DOHH2 (cell line): ENCODE measurements at regions not wholly inside any gene's neighbourhood (a gene's known extent, or its start where the extent isn't known, plus 50 kb on each side); places are given as distances from the start of the nearest gene placed in this dataset.

Experiments
- H3F3A ChIP-seq: fragments of 200-600 bp; sonication (generic), shearing (Covaris generic); 2 replicates; pipeline ENCODE4 v1.6.0; 2016; ENCODE audit warnings: antibody characterized with exemption, mild to moderate bottlenecking; ENCODE audit not compliant: control insufficient read depth, insufficient read depth
- H3K27ac ChIP-seq: fragments of 200-600 bp; sonication (generic); 2 replicates; pipeline ENCODE4 v1.5.1; 2014; ENCODE audit warnings: low read depth, mild to moderate bottlenecking, low read length, moderate library complexity
- H3K27me3 ChIP-seq: fragments of 200-600 bp; sonication (generic); 2 replicates; pipeline ENCODE4 v1.6.1; 2014; ENCODE audit warnings: mild to moderate bottlenecking, low read length, mixed read lengths; ENCODE audit not compliant: control insufficient read depth
- H3K36me3 ChIP-seq: fragments of 200-600 bp; sonication (generic); 2 replicates; pipeline ENCODE4 v1.6.1; 2014; ENCODE audit warnings: mild to moderate bottlenecking, low read length, moderate library complexity, mixed read lengths; ENCODE audit not compliant: control insufficient read depth
- H3K4me1 ChIP-seq: fragments of 200-600 bp; sonication (generic); 2 replicates; pipeline ENCODE4 v1.6.1; 2014; ENCODE audit warnings: mild to moderate bottlenecking, low read length, mixed read lengths; ENCODE audit not compliant: control insufficient read depth
- H3K4me2 ChIP-seq: fragments of 200-600 bp; sonication (generic); 2 replicates; pipeline ENCODE4 v1.6.0; 2014; ENCODE audit warnings: mild to moderate bottlenecking, low read length, moderate library complexity
- H3K4me3 ChIP-seq: fragments of 200-600 bp; sonication (generic); 2 replicates; pipeline ENCODE4 v1.5.1; 2014; ENCODE audit warnings: mild to moderate bottlenecking, low read length, mixed read lengths
- H3K79me2 ChIP-seq: fragments of 200-600 bp; sonication (generic); 2 replicates; pipeline ENCODE4 v1.6.1; 2014; ENCODE audit warnings: mild to moderate bottlenecking, low read length, mixed read lengths; ENCODE audit not compliant: control insufficient read depth
- H3K9me2 ChIP-seq: fragments of 200-600 bp; sonication (generic); replicated peaks from 2 replicates; pipeline ENCODE4 v1.6.1; 2014; ENCODE audit warnings: mild to moderate bottlenecking, low read length, mixed read lengths; ENCODE audit not compliant: control insufficient read depth
- H3K9me3 ChIP-seq: fragments of 200-600 bp; sonication (generic); 2 replicates; pipeline ENCODE4 v1.6.1; 2014; ENCODE audit warnings: antibody characterized with exemption, low read length, mixed read lengths; ENCODE audit not compliant: control insufficient read depth, insufficient read depth
- H4K20me1 ChIP-seq: fragments of 200-600 bp; sonication (generic); 2 replicates; pipeline ENCODE4 v1.6.0; 2014; ENCODE audit warnings: low read depth, mild to moderate bottlenecking, antibody characterized with exemption, low read length, moderate library complexity; ENCODE audit not compliant: control insufficient read depth, insufficient read depth
- CTCF ChIP-seq: fragments of 200-600 bp; sonication (generic); IDR thresholded peaks from one replicate; pipeline ENCODE4 v1.5.1; 2014; ENCODE audit warnings: antibody characterized with exemption, mild to moderate bottlenecking, low read depth, low read length; ENCODE audit not compliant: poor library complexity, severe bottlenecking
- EZH2phosphoT487 ChIP-seq: fragments of 200-600 bp; sonication (generic); IDR thresholded peaks from 2 replicates; pipeline ENCODE4 v1.6.1; 2017; ENCODE audit warnings: borderline replicate concordance, mild to moderate bottlenecking, antibody characterized with exemption, low read length, moderate library complexity, mixed read lengths

- Histone ChIP-seq H3K4me1 (no peaks in the 10 kb centered on the region), H3K4me3 (no peak overlapping the region), H3K27me3 (peaks cover 4% of the 10 kb centered on the region; the same call in 1 of the 2 replicates), H3F3A (no peaks in the 10 kb centered on the region), H3K9me2 (no peaks in the 10 kb centered on the region), H3K79me2 (no peaks in the 10 kb centered on the region), H3K27ac (no peak overlapping the region), H3K9me3 (no peaks in the 10 kb centered on the region), H4K20me1 (no peaks in the 10 kb centered on the region), H3K36me3 (no peaks in the 10 kb centered on the region), H3K4me2 (no peak overlapping the region)
- TF ChIP-seq CTCF, result no peak
- TF ChIP-seq EZH2phosphoT487, result no peak
Measured at GRCh38 chr12:107503129-107503855, 182.3 kb upstream of the PWP1 start.

- H3K36me3 ChIP-seq, result no peaks in the 10 kb centered on the region
- no peaks in the 10 kb centered on the region for H3K79me2 ChIP-seq
- no peaks in the 10 kb centered on the region for H3K9me3 ChIP-seq
- H3K4me3 ChIP-seq, result no peak overlapping the region
- no peak overlapping the region for H3K4me2 ChIP-seq
- H3K4me1 ChIP-seq, result no peaks in the 10 kb centered on the region
- no peaks in the 10 kb centered on the region for H4K20me1 ChIP-seq
- H3K9me2 ChIP-seq, result no peaks in the 10 kb centered on the region
- H3K27ac ChIP-seq, result no peak overlapping the region
- TF ChIP-seq EZH2phosphoT487 (no peak), CTCF (no peak)
- no peaks in the 10 kb centered on the region for H3F3A ChIP-seq
- H3K27me3 ChIP-seq, result peaks cover 4% of the 10 kb centered on the region; the same call in 1 of the 2 replicates
Measured at GRCh38 chr12:107503887-107504885, 181.4 kb upstream of the PWP1 start.

- Histone ChIP-seq H3F3A (no peaks in the 10 kb centered on the region), H3K79me2 (no peaks in the 10 kb centered on the region), H3K4me2 (no peak overlapping the region), H4K20me1 (no peaks in the 10 kb centered on the region), H3K9me2 (no peaks in the 10 kb centered on the region), H3K27me3 (peaks cover 12% of the 10 kb centered on the region), H3K4me1 (no peaks in the 10 kb centered on the region), H3K36me3 (no peaks in the 10 kb centered on the region), H3K9me3 (no peaks in the 10 kb centered on the region), H3K4me3 (no peak overlapping the region), H3K27ac (no peak overlapping the region)
- TF ChIP-seq CTCF, result no peak
- no peak for TF ChIP-seq EZH2phosphoT487
Measured at GRCh38 chr12:107509421-107509820, 176.2 kb upstream of the PWP1 start.
